DND-41 (cell line): ENCODE measurements at regions not wholly inside any gene's neighbourhood (a gene's known extent, or its start where the extent isn't known, plus 50 kb on each side); places are given as distances from the start of the nearest gene placed in this dataset.

ENCODE experiments used
- ATAC-seq: fragments of 200-7000 bp; cut with Tn5 transposase; 3 replicates; pipeline ENCODE4 v1.9.1; 2021; ENCODE audit warnings: low read depth; ENCODE audit not compliant: insufficient read depth
- DNase-seq: peaks from one replicate; pipeline ENCODE4 v3.0.0-alpha.2; 2020
- H2AFZ ChIP-seq: 2 replicates; pipeline ENCODE4 v1.6.0; 2012; ENCODE audit warnings: low read depth, low read length
- H3K27ac ChIP-seq: 2 replicates; pipeline ENCODE4 v1.5.1; 2012; ENCODE audit warnings: low read length, inconsistent platforms
- H3K27me3 ChIP-seq: fragments of 200-600 bp; sonication (generic); 2 replicates; pipeline ENCODE4 v1.6.0; 2012; ENCODE audit warnings: low read length, mild to moderate bottlenecking, inconsistent platforms; ENCODE audit not compliant: insufficient read depth, poor library complexity
- H3K36me3 ChIP-seq: 2 replicates; pipeline ENCODE4 v1.5.1; 2012; ENCODE audit warnings: low read length, inconsistent platforms; ENCODE audit not compliant: insufficient read depth
- H3K4me1 ChIP-seq: 2 replicates; pipeline ENCODE4 v1.5.1; 2012; ENCODE audit warnings: mild to moderate bottlenecking, low read length; ENCODE audit not compliant: insufficient read depth
- H3K4me2 ChIP-seq: 2 replicates; pipeline ENCODE4 v1.6.0; 2012; ENCODE audit warnings: mild to moderate bottlenecking, moderate library complexity, low read length, inconsistent platforms; ENCODE audit not compliant: insufficient read depth
- H3K4me3 ChIP-seq, 2 experiments: fragments of 200-600 bp in 1 of 2; shearing (Covaris generic) in 1 of 2; 2 replicates each; pipeline ENCODE4 v1.5.1; 2012 to 2016; ENCODE audit warnings: inconsistent platforms in 2 of 2, low read length in 2 of 2, mild to moderate bottlenecking in 2 of 2, low read depth in 1 of 2, moderate library complexity in 1 of 2
- H3K79me2 ChIP-seq: 2 replicates; pipeline ENCODE4 v1.6.0; 2012; ENCODE audit warnings: low read length, inconsistent platforms; ENCODE audit not compliant: insufficient read depth
- H3K9ac ChIP-seq: 2 replicates; pipeline ENCODE4 v1.6.0; 2012; ENCODE audit warnings: low read depth, mild to moderate bottlenecking, inconsistent platforms, low read length, moderate library complexity
- H3K9me3 ChIP-seq: 2 replicates; pipeline ENCODE4 v1.5.1; 2012; ENCODE audit warnings: low read length, moderate library complexity, mild to moderate bottlenecking, inconsistent platforms; ENCODE audit not compliant: insufficient read depth, severe bottlenecking
- H4K20me1 ChIP-seq: 2 replicates; pipeline ENCODE4 v1.6.0; 2012; ENCODE audit warnings: low read length; ENCODE audit not compliant: insufficient read depth
- EZH2 ChIP-seq: IDR thresholded peaks from 3 replicates; pipeline ENCODE4 v1.6.1; 2012; ENCODE audit warnings: borderline replicate concordance, low read depth, mild to moderate bottlenecking, moderate library complexity, low read length, inconsistent platforms; ENCODE audit not compliant: severe bottlenecking
- TF ChIP-seq, protein P1 (sequence below): IDR thresholded peaks from 2 replicates; pipeline ENCODE4 v1.5.1; 2012; ENCODE audit warnings: borderline replicate concordance, low read length, moderate library complexity, mild to moderate bottlenecking; ENCODE audit not compliant: poor library complexity, severe bottlenecking; ENCODE audit errors: extremely low read depth

DNA sequence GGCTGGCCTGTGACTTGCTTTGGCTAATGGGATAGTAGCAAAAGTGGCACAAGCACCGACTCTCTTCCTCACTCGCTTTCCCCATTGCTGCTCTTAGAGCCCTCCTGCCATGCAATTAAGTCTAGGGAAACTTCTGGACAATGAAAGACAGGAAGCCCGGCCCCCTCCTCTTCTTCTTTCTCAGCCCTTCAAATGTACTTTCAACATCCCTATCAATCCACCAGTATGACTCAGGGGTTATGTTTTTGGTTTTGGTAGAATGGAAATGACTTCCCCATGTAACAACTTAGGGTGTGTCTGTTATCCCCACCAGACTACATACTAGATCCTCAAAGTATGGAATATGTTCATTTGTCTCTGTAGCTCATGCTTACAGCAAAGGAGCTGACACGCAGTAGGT is 139.0 kb upstream of the GDF10 start:
- H3K9ac ChIP-seq = no peak overlapping the region
- no peak overlapping the region for H3K27ac ChIP-seq
- no peak overlapping the region for H3K4me3 ChIP-seq
- H4K20me1 ChIP-seq = no peaks in the 10 kb centered on the region
- H3K79me2 ChIP-seq = no peaks in the 10 kb centered on the region
- TF ChIP-seq EZH2 = no peak
- TF ChIP-seq, protein P1, sequence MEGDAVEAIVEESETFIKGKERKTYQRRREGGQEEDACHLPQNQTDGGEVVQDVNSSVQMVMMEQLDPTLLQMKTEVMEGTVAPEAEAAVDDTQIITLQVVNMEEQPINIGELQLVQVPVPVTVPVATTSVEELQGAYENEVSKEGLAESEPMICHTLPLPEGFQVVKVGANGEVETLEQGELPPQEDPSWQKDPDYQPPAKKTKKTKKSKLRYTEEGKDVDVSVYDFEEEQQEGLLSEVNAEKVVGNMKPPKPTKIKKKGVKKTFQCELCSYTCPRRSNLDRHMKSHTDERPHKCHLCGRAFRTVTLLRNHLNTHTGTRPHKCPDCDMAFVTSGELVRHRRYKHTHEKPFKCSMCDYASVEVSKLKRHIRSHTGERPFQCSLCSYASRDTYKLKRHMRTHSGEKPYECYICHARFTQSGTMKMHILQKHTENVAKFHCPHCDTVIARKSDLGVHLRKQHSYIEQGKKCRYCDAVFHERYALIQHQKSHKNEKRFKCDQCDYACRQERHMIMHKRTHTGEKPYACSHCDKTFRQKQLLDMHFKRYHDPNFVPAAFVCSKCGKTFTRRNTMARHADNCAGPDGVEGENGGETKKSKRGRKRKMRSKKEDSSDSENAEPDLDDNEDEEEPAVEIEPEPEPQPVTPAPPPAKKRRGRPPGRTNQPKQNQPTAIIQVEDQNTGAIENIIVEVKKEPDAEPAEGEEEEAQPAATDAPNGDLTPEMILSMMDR = no peak
- H3K4me2 ChIP-seq = no peak overlapping the region
- no peaks in the 10 kb centered on the region for H3K9me3 ChIP-seq
- H3K4me1 ChIP-seq = no peaks in the 10 kb centered on the region
- H2AFZ ChIP-seq = no peak overlapping the region
- DNase-seq (no peak), ATAC-seq (no peak)
- no peaks in the 10 kb centered on the region for H3K27me3 ChIP-seq
- H3K36me3 ChIP-seq = no peaks in the 10 kb centered on the region

DNA sequence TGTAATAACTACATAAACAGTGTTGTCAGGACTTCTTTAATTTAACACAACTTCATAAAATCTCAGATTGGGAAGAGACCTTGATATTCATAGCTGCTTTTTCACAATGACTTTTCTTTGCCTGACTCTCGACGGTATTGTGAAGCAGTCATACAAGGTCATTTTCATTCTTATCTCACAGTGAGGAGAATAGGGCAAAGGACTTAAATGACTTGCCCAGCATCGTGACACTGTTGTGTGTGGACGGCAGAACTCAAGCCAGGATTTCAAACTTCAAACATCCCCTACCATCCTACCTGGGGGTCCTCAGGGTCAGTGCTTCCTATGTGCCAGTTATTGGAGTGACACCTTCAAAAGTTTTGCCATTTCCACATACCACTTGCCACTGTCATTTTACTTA is 138.5 kb upstream of the GDF10 start:
- no peak for DNase-seq
- Histone ChIP-seq H4K20me1 (no peaks in the 10 kb centered on the region), H3K27ac (no peak overlapping the region), H3K4me2 (no peak overlapping the region), H3K36me3 (no peaks in the 10 kb centered on the region), H3K4me1 (no peaks in the 10 kb centered on the region), H3K9me3 (no peaks in the 10 kb centered on the region), H3K4me3 (no peak overlapping the region), H3K79me2 (no peaks in the 10 kb centered on the region), H3K9ac (no peak overlapping the region), H3K27me3 (no peaks in the 10 kb centered on the region), H2AFZ (no peak overlapping the region)
- ATAC-seq = no peak
- TF ChIP-seq, protein P1 = no peak
- TF ChIP-seq EZH2 = no peak

DNA sequence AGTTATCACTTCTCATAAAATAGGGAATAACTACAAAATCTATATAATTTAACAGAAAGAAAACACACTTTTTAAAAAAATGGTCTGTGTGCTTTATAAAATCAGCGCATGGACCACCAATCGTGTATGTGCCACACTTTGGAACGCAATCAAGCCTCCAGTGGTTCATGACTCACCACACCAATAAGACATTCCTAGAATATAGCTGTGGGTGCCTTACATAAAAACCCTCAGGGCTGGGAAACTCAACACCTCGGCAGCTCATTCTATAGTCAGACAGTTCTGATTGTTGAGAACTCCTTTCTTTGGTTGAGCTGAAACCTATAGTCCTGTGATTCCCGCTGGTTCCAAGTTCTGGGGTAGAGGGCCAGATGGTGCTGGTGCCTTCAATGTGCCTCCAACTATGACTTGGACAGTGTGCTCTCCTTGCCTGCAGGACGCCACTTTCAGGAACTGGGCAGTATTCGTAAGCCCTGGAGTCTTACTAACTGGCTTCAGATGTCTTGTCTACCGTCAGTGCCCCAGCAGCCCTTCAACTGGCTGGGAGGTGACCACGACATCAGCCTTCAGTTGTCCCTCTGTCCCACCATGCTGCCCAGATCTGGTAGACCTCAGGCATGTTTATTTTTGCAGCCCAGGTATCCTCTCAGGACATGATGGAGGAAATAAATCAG is 135.7 kb upstream of the GDF10 start:
- Histone ChIP-seq H3K27ac (no peak overlapping the region), H2AFZ (no peak overlapping the region), H3K27me3 (no peaks in the 10 kb centered on the region), H3K9ac (no peak overlapping the region), H3K36me3 (no peaks in the 10 kb centered on the region), H3K79me2 (no peaks in the 10 kb centered on the region), H4K20me1 (no peaks in the 10 kb centered on the region), H3K9me3 (no peaks in the 10 kb centered on the region), H3K4me1 (no peaks in the 10 kb centered on the region), H3K4me2 (no peak overlapping the region), H3K4me3 (no peak overlapping the region)
- ATAC-seq (no peak), DNase-seq (no peak)
- no peak for TF ChIP-seq EZH2
- TF ChIP-seq, protein P1 = no peak

DNA sequence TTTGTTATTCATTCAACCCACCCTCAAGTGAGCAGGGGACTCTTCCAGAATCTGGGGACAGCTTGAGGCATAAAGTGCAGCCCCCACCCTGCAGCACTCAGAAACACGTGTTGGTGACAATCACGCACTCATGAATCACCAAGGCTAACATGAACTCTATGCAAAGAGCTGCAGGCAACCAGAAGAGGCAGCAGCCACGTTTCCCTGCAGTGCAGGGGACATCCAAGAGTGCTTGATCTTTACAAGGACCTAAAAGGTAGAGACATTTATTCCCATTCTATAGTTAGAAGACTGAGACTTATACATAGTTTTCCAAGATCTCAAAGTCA is 135.2 kb upstream of the GDF10 start:
- H3K9ac ChIP-seq = no peak overlapping the region
- no peaks in the 10 kb centered on the region for H3K9me3 ChIP-seq
- TF ChIP-seq EZH2 = no peak
- TF ChIP-seq, protein P1 = no peak
- H3K36me3 ChIP-seq = no peaks in the 10 kb centered on the region
- no peaks in the 10 kb centered on the region for H3K4me1 ChIP-seq
- DNase-seq (no peak), ATAC-seq (no peak)
- H3K4me3 ChIP-seq = no peak overlapping the region
- no peaks in the 10 kb centered on the region for H3K79me2 ChIP-seq
- no peak overlapping the region for H3K4me2 ChIP-seq
- H3K27ac ChIP-seq = no peak overlapping the region
- H4K20me1 ChIP-seq = no peaks in the 10 kb centered on the region
- H3K27me3 ChIP-seq = no peaks in the 10 kb centered on the region
- no peak overlapping the region for H2AFZ ChIP-seq
